ENCODE measurements at regions not wholly inside any gene's neighbourhood (a gene's known extent, or its start where the extent isn't known, plus 50 kb on each side); places are given as distances from the start of the nearest gene placed in this dataset.
"Not testable (repeated sequence)": the region's sequence is repeated elsewhere in the genome, so short reads cannot be mapped to it uniquely, and the experiment has no call there.

DNA sequence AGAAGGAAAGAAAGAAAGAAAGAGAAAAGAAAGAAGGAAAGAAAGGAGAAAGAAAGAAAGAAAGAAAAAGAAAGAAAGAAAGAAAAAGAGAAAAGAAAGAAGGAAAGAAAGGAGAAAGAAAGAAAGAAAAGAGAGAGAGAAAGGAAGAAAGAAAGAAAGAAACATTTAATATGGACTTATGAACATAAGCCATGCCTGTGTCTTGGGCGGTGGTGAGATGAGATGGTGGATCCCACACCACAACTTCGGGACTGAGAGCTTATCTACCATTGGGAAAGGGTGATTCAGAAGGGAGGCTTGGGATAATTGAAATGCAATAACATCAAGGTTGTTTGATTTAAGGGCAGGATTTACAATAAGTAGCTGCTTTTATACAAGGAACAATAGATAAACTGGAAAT, 843.9 kb upstream of the AUTS2 start:
- DNase-seq (ENCODE audit: low read depth) = no peak

DNA sequence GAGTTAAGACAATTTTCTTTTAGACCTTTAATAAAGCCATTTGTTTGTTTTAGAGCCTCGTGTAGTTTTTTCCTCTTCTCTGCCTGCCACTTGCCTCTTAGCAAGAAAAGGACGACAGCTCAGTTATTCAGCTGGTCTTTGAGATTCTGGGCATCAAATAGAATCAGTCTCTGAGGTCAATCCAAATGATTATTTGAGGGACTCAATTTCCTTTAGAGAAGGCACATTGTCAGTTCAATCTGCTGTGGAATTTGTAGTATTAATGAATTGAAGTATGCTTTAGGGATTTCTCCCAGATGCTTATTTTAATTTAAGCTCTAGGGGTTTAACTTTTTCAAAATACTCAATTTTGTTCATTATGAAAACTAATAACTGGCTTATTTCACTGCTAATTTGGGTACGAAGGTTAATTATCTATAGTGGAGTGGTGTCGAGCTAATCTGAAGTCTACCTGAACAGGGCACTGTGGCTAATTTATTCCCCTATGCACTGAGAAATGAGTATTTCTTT, 841.2 kb upstream of the AUTS2 start:
- DNase-seq (ENCODE audit: low read depth) = no peak

DNA sequence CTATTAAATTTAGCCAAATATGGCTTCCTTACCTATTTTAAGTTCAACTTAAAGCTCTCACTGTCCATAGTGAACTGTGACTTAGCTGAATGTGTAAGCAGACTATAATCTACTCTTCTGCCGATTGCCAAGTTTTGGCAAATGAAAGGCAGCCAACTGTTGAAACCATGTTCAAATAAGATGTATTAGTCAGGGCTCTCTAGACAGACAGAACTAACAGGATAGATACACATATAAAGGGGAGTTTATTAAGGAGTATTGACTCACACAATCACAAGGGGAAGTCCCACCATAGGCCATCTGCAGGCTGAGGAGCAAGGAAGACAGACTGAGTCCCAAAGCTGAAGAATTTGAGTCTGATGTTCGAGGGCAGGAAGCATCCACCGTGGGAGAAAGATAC, 837.7 kb upstream of the AUTS2 start:
- DNase-seq (ENCODE audit: low read depth) = no peak

- no peak for DNase-seq (ENCODE audit: low read depth)
Observed at GRCh38 chr7:68767462-68767861, 830.8 kb upstream of the AUTS2 start.

DNA sequence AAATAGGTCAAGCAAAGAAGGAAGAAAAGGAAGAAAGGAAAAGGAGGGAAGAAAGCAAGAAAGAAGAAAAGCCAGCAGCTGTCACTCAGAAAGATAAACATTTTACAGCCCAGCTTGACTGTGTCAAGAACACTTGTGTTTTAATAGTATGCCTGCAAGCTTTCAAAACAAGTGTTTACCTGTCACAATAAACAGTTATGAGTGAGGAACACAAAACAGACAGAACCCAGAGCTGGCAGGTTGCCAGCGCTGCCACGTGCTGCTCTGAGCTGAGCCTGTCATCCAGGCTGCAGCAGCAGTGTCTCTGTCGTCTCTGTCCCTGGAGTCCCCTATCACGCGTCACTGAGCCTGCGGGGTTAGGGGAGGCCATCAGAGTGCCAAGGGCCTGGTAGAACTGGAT, 827.6 kb upstream of the AUTS2 start:
- no peak for DNase-seq (ENCODE audit: low read depth)

DNA sequence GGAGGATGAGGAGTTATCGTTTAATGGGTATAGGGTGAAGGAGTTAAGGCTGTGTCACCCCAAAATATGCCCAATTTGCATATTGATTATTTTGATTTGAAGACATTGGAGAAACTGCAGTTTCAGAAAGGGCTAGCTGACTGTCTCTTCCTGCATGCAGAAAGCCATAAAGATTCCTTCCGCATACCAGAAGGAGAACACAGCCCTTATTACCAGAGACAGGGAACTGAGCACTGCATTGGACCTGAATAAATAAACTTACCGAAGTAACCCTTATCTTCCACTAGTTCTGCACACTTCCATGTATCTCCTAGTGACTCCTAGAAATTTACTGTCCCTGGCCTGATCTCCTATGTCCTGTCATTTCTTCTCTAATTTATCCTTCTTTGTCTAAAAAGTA, 821.9 kb upstream of the AUTS2 start:
- no peak for DNase-seq (ENCODE audit: low read depth)

GRCh38 chr7:68783684-68784083, 814.6 kb upstream of the AUTS2 start:
- DNase-seq (ENCODE audit: low read depth) = peak; percentile 10

GRCh38 chr7:68785036-68785435, 813.2 kb upstream of the AUTS2 start:
- DNase-seq (ENCODE audit: low read depth) = no peak

DNA sequence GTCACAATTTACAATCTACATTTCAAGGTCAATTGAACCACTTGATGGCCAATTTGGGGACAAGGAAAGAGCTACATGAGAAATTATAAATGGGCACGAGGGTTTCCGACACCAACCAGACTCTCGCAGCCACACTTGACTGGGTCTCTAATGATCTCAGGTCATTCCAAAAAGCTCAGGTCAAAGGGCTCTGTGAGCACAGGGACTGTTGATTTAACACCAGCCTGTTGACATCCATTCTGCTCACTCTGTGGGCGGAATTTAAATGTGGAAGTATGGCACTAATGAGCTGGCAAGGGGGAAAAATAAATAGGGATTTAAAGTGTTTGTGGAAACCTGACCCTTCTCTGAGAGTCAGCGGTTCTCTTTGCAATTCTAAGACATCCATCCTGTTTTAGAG, 810.7 kb upstream of the AUTS2 start:
- DNase-seq (ENCODE audit: low read depth) = no peak

DNA sequence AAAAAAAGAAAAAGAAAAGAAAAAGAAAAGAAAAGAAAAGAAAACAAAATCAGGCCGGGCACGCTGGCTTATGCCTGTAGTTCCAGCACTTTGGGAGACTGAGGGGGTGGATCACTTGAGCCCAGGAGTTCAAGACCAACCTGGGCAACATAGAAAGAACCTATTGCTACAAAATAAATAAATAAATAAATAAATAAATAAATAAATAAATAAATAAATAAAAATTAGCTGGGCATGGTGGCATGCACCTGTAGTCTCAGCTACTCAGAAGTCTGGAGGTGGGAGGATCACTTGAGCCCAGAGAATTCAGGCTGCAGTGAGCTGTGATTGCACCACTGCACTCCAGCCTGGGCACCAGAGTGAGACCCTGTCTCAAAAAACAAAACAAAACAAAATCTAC, 809.7 kb upstream of the AUTS2 start:
- DNase-seq (ENCODE audit: low read depth) = not testable (repeated sequence)

DNA sequence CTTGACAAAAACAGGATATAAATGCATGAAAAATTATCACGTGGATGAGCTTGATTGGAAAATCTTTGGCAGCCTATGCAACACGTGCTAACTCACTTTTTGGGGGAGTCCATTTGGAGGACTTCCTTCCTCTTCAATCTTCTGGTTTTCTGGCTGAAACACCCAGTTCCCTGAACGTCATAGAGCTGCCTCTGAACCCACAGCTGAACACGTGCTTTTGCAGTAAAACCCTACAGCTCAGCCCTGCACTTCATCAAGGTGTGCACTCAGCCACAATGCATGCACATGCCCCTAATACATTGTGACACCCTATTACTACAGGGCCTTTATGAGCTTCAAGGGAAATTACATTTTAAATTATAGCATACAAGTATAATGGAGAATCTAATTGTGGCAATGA, 808.7 kb upstream of the AUTS2 start:
- DNase-seq (ENCODE audit: low read depth) = no peak

DNA sequence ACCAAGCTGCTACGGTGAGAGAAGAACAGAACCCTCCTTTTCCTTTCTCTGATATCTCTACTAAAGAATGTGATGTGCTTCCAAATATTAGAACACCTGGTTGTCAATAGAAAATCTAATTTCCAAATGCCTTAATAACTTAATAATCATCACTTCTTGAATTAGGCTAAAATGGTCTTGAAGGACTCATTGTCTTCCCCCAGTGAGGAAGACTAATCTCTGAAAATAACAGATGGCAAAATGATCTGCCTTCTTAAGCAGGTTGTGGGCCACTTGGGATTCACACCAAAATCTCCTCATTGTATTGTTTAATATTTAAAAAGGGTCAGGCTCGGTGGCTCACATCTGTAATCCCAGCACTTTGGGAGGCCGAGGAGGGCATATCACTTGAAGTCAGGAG, 805.9 kb upstream of the AUTS2 start:
- no peak for DNase-seq (ENCODE audit: low read depth)

- DNase-seq (ENCODE audit: low read depth) = no peak
Observed at GRCh38 chr7:68793513-68793912, 804.8 kb upstream of the AUTS2 start.

- no peak for DNase-seq (ENCODE audit: low read depth)
Observed at GRCh38 chr7:68800316-68800715, 798.0 kb upstream of the AUTS2 start.

DNA sequence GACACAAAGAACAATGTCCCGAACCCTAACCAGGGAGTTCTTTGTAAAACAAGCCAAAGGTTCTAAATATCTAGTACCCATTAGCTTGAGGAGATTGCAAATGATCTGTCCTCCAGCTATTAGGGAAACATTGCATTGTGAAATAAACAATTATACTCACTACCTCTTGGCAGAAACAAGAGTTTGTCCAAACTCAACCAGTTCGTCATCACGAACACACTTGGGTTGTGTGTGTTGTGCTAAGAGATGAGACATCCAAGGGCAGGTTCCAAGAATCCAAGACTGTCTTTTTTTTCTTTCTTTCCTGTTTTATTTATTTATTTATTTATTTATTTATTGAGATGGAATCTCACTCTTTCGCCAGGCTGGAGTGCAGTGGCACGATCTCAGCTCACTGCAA, 793.1 kb upstream of the AUTS2 start:
- no peak for DNase-seq (ENCODE audit: low read depth)

DNA sequence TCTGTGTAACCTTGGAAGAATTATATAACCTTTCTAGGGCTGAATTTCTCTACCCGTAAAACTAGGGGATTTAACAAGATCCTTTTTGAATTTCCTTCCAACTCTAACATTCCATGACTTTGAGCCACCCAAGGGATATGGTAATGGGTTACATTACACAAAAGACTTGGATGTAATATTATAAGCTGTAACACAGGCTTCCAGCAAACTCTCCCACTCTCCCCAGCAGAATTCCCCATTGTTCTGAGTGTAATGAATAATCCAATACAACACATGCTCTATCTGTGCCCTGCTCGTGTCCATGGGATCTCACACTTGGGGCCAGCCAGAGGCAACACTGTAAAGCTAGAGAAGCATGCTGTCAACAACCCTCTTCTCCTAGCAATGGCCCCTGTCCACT, 790.6 kb upstream of the AUTS2 start:
- no peak for DNase-seq (ENCODE audit: low read depth)

- no peak for DNase-seq (ENCODE audit: low read depth)
Observed at GRCh38 chr7:68813551-68814080, 784.7 kb upstream of the AUTS2 start.

GRCh38 chr7:68816491-68816890, 781.8 kb upstream of the AUTS2 start:
- no peak for DNase-seq (ENCODE audit: low read depth)

DNA sequence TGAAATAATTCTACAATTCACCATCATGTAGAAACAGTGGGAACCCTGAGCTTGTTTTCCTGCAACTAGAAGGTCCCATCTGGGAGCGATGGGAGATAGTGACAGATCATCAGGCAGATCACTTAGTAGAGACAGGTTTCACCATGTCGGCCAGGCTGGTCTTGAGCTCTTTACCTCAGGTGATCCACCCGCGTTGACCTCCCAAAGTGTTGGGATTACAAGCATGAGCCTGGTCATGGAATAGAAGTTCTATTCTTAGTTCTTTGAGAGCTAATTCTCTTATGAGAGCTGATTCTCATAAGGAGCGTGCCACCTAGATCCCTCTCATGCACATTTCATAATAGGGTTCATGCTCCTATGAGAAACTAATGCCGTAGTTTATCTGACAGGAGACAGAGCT, 778.0 kb upstream of the AUTS2 start:
- DNase-seq (ENCODE audit: low read depth) = no peak

- no peak for DNase-seq (ENCODE audit: low read depth)
Observed at GRCh38 chr7:68821846-68822245, 776.4 kb upstream of the AUTS2 start.

- no peak for DNase-seq (ENCODE audit: low read depth)
Observed at GRCh38 chr7:68823996-68824780, 774.1 kb upstream of the AUTS2 start.

GRCh38 chr7:68828575-68828974, 769.7 kb upstream of the AUTS2 start:
- DNase-seq (ENCODE audit: low read depth) = no peak

DNA sequence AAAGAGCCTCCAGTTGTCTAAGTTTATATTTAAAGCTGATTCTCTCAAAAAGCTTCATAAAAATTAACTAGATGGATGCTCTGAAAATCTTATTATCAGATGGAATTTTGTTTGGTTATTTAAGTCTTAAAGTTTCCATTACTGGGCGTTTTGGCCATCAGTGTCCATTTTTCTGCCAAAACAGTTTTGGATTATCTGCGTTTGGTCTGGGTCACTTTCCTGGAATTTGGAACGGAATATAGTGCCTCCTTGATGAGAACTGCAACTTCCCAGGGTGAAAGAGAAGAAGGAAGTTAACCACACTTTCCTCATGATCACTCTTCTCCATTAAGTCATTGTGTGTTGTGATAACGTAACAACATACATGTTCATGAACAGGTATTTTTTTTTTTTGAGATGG, 764.9 kb upstream of the AUTS2 start:
- no peak for DNase-seq (ENCODE audit: low read depth)

GRCh38 chr7:68839014-68839413, 759.3 kb upstream of the AUTS2 start:
- DNase-seq (ENCODE audit: low read depth) = no peak
